HL-60 (cell line): ENCODE measurements at regions not wholly inside any gene's neighbourhood (a gene's known extent, or its start where the extent isn't known, plus 50 kb on each side); places are given as distances from the start of the nearest gene placed in this dataset.

Experiments used
- DNase-seq, 2 experiments: peaks; one replicate each; pipeline ENCODE4 v3.0.0-alpha.2; 2010 to 2020; ENCODE audit warnings: low read depth in 1 of 2, low spot score in 1 of 2
- H3K27ac ChIP-seq: fragments of 250-450 bp; sonication (Bioruptor Pico); replicated peaks from 2 replicates; pipeline ENCODE4 v1.5.1; 2020; ENCODE audit warnings: mild to moderate bottlenecking, moderate library complexity
- H3K27me3 ChIP-seq: fragments of 250-450 bp; sonication (Bioruptor Pico); 2 replicates; pipeline ENCODE4 v1.5.1; 2021; ENCODE audit warnings: mild to moderate bottlenecking, moderate library complexity; ENCODE audit not compliant: insufficient read depth, poor library complexity, severe bottlenecking
- H3K4me3 ChIP-seq: replicated peaks from 2 replicates; pipeline ENCODE4 v1.5.1; 2011; ENCODE audit warnings: mild to moderate bottlenecking, control low read depth, low read length; ENCODE audit not compliant: insufficient read depth
- GABPA ChIP-seq: IDR thresholded peaks from 2 replicates; pipeline ENCODE4 v1.6.1; 2012; ENCODE audit warnings: low read depth
- POLR2AphosphoS5 ChIP-seq: IDR thresholded peaks from 2 replicates; pipeline ENCODE4 v1.6.1; 2012; ENCODE audit warnings: low read depth
- SPI1 ChIP-seq: IDR thresholded peaks from 2 replicates; pipeline ENCODE4 v1.6.1; 2012; ENCODE audit warnings: low read depth, mild to moderate bottlenecking, borderline replicate concordance
- TF ChIP-seq, protein P1 (sequence below): IDR thresholded peaks from one replicate; pipeline ENCODE4 v1.5.1; 2011; ENCODE audit warnings: low read length, control low read depth, inconsistent platforms; ENCODE audit not compliant: insufficient read depth
- TF ChIP-seq, protein P2 (sequence below): IDR thresholded peaks from 2 replicates; pipeline ENCODE4 v1.6.1; 2012; ENCODE audit warnings: low read depth; ENCODE audit not compliant: insufficient replicate concordance

DNA sequence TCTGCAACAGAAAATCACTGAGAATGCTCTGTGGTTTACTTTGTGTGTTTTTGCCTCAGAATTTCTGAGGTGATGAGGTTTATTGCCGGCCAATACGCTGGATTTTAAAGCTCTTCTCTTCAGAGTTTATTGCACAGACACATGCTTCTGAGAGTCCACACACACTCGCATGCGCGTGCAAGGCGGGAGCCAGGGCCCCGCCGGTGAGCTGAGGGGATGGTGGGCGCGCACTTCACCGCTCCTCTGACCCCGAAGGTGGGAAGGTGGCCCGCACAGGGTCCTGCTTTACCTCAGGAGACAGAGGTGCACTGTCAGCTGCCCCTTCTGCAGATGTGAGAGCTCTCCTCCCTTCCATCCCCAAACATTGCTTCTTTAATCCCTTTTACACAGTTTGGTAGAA is 158.4 kb upstream of the MAGI3 start:
- no peaks in the 10 kb centered on the region for H3K27me3 ChIP-seq
- no peak overlapping the region for H3K27ac ChIP-seq
- H3K4me3 ChIP-seq: no peak overlapping the region
- TF ChIP-seq, protein P1, sequence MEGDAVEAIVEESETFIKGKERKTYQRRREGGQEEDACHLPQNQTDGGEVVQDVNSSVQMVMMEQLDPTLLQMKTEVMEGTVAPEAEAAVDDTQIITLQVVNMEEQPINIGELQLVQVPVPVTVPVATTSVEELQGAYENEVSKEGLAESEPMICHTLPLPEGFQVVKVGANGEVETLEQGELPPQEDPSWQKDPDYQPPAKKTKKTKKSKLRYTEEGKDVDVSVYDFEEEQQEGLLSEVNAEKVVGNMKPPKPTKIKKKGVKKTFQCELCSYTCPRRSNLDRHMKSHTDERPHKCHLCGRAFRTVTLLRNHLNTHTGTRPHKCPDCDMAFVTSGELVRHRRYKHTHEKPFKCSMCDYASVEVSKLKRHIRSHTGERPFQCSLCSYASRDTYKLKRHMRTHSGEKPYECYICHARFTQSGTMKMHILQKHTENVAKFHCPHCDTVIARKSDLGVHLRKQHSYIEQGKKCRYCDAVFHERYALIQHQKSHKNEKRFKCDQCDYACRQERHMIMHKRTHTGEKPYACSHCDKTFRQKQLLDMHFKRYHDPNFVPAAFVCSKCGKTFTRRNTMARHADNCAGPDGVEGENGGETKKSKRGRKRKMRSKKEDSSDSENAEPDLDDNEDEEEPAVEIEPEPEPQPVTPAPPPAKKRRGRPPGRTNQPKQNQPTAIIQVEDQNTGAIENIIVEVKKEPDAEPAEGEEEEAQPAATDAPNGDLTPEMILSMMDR: no peak
- no peak for TF ChIP-seq POLR2AphosphoS5
- TF ChIP-seq SPI1: no peak
- no peak for TF ChIP-seq GABPA
- TF ChIP-seq, protein P2, sequence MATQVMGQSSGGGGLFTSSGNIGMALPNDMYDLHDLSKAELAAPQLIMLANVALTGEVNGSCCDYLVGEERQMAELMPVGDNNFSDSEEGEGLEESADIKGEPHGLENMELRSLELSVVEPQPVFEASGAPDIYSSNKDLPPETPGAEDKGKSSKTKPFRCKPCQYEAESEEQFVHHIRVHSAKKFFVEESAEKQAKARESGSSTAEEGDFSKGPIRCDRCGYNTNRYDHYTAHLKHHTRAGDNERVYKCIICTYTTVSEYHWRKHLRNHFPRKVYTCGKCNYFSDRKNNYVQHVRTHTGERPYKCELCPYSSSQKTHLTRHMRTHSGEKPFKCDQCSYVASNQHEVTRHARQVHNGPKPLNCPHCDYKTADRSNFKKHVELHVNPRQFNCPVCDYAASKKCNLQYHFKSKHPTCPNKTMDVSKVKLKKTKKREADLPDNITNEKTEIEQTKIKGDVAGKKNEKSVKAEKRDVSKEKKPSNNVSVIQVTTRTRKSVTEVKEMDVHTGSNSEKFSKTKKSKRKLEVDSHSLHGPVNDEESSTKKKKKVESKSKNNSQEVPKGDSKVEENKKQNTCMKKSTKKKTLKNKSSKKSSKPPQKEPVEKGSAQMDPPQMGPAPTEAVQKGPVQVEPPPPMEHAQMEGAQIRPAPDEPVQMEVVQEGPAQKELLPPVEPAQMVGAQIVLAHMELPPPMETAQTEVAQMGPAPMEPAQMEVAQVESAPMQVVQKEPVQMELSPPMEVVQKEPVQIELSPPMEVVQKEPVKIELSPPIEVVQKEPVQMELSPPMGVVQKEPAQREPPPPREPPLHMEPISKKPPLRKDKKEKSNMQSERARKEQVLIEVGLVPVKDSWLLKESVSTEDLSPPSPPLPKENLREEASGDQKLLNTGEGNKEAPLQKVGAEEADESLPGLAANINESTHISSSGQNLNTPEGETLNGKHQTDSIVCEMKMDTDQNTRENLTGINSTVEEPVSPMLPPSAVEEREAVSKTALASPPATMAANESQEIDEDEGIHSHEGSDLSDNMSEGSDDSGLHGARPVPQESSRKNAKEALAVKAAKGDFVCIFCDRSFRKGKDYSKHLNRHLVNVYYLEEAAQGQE: no peak
- DNase-seq: no peak

DNA sequence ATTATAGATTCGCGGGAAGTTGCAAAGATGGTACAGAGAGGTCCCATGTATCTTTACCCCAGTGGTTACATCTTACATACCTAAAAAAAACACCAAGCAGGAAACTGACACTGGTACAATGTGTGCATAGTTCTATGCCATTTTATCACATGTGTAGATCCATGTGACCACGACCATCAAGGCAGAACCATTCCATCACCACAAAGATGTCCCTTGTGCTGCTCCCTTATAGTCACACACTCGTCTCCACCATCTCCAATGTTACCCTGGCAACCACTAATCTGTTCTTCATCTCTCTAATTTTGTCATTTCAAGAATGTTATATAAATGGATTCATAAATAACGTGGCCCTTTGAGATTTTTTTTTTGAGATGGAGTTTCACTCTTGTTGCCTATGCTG is 156.9 kb upstream of the MAGI3 start:
- Histone ChIP-seq H3K4me3 (no peak overlapping the region), H3K27me3 (no peaks in the 10 kb centered on the region), H3K27ac (no peak overlapping the region)
- TF ChIP-seq GABPA (no peak), SPI1 (no peak)
- DNase-seq: no peak

DNA sequence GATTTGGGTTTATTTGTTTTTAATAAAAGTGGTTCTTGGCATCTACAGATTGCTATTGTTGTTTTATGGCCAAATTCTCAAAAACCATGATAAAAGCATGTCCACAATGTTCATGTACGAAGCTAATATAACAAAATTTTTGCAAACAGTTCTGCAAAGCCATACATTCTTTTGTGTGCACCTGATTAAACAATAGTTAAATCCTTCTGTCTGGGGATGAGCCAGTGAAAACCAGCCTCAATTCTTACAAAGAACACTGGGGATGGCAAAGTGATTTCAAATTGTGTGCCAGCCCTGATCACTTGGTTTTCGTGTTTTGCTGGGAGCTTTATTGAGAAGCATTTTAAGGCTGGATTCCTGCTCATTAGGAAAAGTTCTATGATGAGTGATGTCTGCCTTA is 149.1 kb upstream of the MAGI3 start:
- no peak overlapping the region for H3K4me3 ChIP-seq
- no peak for TF ChIP-seq GABPA
- TF ChIP-seq SPI1: no peak
- no peak for TF ChIP-seq POLR2AphosphoS5
- TF ChIP-seq, protein P2: no peak
- TF ChIP-seq, protein P1: no peak
- no peak for DNase-seq
- H3K27me3 ChIP-seq: no peaks in the 10 kb centered on the region
- H3K27ac ChIP-seq: no peak overlapping the region

DNA sequence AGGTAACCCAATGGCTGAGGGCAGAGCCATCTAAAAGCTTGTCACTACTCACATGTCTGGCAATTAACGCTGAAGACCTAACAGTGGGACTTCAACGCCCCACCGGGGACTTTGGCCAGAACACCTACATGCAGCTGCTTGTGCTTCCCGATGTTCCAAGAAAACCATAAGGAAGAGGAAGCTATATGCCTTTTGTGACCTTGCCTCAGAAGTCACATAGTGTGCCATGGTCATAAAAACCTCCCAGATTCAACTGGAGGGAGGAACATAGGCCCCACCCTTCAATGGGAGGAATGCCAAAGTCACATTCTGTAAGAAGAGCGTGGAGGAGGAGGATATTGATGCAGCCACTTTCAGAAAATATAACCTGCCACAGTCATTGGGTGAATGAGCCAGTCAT is 147.8 kb upstream of the MAGI3 start:
- Histone ChIP-seq H3K4me3 (no peak overlapping the region), H3K27me3 (no peaks in the 10 kb centered on the region), H3K27ac (no peak overlapping the region)
- no peak for DNase-seq
- TF ChIP-seq GABPA (no peak), SPI1 (no peak), POLR2AphosphoS5 (no peak)
- TF ChIP-seq, protein P1: no peak
- TF ChIP-seq, protein P2: no peak
